Vagina (tissue), 2 donors: ENCODE measurements at regions not wholly inside any gene's neighbourhood (a gene's known extent, or its start where the extent isn't known, plus 50 kb on each side); places are given as distances from the start of the nearest gene placed in this dataset.

ENCODE experiments used
- DNase-seq, 2 donors: peaks; one replicate each; pipeline ENCODE4 v3.0.0-alpha.2; 2017; ENCODE audit errors: extremely low spot score in 2 of 2
- H3K27ac ChIP-seq: fragments of 200-600 bp; sonication (generic); one replicate; pipeline ENCODE4 v1.5.1; 2019
- H3K27me3 ChIP-seq: fragments of 200-600 bp; sonication (generic); one replicate; pipeline ENCODE4 v1.5.1; 2019
- H3K36me3 ChIP-seq, 2 donors: fragments of 200-600 bp; sonication (generic); one replicate each; pipeline ENCODE4 v1.5.1; 2017 to 2019
- H3K4me1 ChIP-seq: fragments of 200-600 bp; sonication (generic); one replicate; pipeline ENCODE4 v1.5.1; 2019
- H3K4me3 ChIP-seq, 2 donors: fragments of 200-600 bp; sonication (generic); 1 replicate in 1 of 2; 2 replicates in 1 of 2; pipeline ENCODE4 v1.5.1; 2016 to 2019
- H3K9me3 ChIP-seq: fragments of 200-600 bp; sonication (generic); one replicate; pipeline ENCODE4 v1.5.1; 2019
- POLR2A ChIP-seq, 2 donors: fragments of 450-650 bp; IDR thresholded peaks; one replicate each; pipeline ENCODE4 v1.6.1; 2017; ENCODE audit warnings: antibody characterized with exemption in 2 of 2, mild to moderate bottlenecking in 2 of 2, moderate library complexity in 2 of 2
- POLR2AphosphoS5 ChIP-seq, 2 donors: sonication (generic); formaldehyde crosslinking; IDR thresholded peaks; one replicate each; pipeline ENCODE4 v1.9.0; 2017; ENCODE audit warnings: antibody characterized with exemption in 2 of 2, mild to moderate bottlenecking in 2 of 2, low read depth in 1 of 2; ENCODE audit not compliant: insufficient read depth in 1 of 2
- intact Hi-C: fragments of 100-400 bp; cut with DNase I; formaldehyde crosslinking; loops from one replicate; pipeline ENCODE4 v1.15.1; 2023
- TF ChIP-seq, protein P1 (sequence below), 3 experiments: fragments of 450-650 bp in 2 of 3; fragments of 200-600 bp in 1 of 3; sonication (generic) in 1 of 3; IDR thresholded peaks; one replicate each; pipeline ENCODE4 v1.5.1; 2017 to 2019; ENCODE audit warnings: antibody characterized with exemption in 3 of 3, mild to moderate bottlenecking in 2 of 3, moderate library complexity in 2 of 3

DNA sequence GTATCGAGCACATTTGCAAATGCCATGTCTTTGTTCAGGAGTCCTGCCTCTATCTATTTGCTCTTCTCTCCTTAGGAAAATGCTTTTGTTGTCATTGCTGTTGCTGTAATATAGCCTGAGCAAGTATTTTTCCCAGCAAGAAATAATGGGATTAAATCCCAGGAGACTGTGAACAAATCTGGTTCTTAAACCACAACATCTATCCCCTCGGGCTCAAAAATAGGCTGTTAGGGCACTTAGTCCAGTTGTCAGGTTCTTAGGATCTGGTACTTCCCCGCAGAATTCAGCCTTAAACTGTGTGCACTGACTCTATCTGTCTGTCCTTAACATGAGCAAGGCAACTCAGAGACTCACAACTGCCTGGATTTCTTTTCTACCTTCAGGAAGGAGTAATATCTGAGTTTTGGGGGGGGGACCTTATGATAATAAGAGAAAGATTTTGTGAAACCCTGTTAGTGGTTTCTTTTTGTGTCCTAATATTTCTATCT, 437.5 kb downstream of the HTR1B start:
- Histone ChIP-seq H3K4me3 (no peak overlapping the region), H3K27me3 (no peaks in the 10 kb centered on the region), H3K27ac (no peak overlapping the region), H3K9me3 (no peaks in the 10 kb centered on the region), H3K4me1 (no peaks in the 10 kb centered on the region), H3K36me3 (no peaks in the 10 kb centered on the region)
- no peak for DNase-seq
- intact Hi-C loops: no loop called here
- TF ChIP-seq, protein P1, sequence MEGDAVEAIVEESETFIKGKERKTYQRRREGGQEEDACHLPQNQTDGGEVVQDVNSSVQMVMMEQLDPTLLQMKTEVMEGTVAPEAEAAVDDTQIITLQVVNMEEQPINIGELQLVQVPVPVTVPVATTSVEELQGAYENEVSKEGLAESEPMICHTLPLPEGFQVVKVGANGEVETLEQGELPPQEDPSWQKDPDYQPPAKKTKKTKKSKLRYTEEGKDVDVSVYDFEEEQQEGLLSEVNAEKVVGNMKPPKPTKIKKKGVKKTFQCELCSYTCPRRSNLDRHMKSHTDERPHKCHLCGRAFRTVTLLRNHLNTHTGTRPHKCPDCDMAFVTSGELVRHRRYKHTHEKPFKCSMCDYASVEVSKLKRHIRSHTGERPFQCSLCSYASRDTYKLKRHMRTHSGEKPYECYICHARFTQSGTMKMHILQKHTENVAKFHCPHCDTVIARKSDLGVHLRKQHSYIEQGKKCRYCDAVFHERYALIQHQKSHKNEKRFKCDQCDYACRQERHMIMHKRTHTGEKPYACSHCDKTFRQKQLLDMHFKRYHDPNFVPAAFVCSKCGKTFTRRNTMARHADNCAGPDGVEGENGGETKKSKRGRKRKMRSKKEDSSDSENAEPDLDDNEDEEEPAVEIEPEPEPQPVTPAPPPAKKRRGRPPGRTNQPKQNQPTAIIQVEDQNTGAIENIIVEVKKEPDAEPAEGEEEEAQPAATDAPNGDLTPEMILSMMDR (IDR thresholded peaks at IDR 0.05): no peak
- no peak for TF ChIP-seq POLR2A (IDR thresholded peaks at IDR 0.05)
- no peak for TF ChIP-seq POLR2AphosphoS5 (IDR thresholded peaks at IDR 0.05; ENCODE audit: insufficient read depth in 1 of 2, low read depth in 1 of 2)

DNA sequence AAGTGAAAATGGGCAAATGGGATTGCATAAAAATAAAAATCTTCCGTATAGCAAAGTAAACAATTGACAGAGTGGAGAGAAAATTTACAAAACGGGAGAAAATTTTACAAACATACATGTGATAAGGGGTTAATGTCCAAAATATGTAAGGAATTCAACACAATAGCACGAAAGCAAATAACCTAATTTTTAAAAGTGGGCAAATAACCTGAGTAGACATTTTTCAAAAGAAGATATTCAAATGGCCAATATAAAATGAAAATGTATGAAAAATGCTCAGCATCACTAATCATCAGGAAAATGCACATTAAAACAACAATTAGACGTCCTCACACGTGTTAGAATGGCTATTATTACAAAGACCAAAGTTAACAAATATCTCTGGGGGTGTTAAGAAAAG, 441.5 kb downstream of the HTR1B start:
- Histone ChIP-seq H3K9me3 (no peaks in the 10 kb centered on the region), H3K27me3 (no peaks in the 10 kb centered on the region), H3K36me3 (no peaks in the 10 kb centered on the region), H3K27ac (no peak overlapping the region), H3K4me3 (no peak overlapping the region), H3K4me1 (no peaks in the 10 kb centered on the region)
- no peak for DNase-seq
- intact Hi-C loops: no loop called here
- TF ChIP-seq POLR2AphosphoS5 (IDR thresholded peaks at IDR 0.05; ENCODE audit: insufficient read depth in 1 of 2, low read depth in 1 of 2) (no peak), POLR2A (IDR thresholded peaks at IDR 0.05) (no peak)
- TF ChIP-seq, protein P1 (IDR thresholded peaks at IDR 0.05): no peak

DNA sequence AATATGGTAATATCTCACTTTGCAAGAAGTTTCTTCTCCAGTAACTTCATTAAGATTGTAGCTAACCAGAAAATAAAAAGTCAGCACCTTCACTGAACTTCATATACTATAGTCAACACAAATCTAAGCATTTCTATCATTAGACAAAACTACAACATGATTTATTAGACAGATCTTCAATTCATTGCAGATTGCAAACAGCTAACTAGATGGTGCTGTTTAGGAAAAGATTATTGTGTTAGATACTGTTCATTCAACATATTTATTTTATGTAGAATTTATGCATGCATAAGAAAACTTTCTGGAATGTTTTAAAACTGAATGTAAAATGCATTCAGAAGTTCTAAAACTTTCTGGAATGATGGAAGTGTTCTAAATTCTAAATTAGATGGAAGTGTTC, 442.1 kb downstream of the HTR1B start:
- DNase-seq: no peak
- no peak for TF ChIP-seq POLR2A (IDR thresholded peaks at IDR 0.05)
- no peak for TF ChIP-seq POLR2AphosphoS5 (IDR thresholded peaks at IDR 0.05; ENCODE audit: insufficient read depth in 1 of 2, low read depth in 1 of 2)
- TF ChIP-seq, protein P1 (IDR thresholded peaks at IDR 0.05): no peak
- Histone ChIP-seq H3K9me3 (no peaks in the 10 kb centered on the region), H3K36me3 (no peaks in the 10 kb centered on the region), H3K4me1 (no peaks in the 10 kb centered on the region), H3K27ac (no peak overlapping the region), H3K27me3 (no peaks in the 10 kb centered on the region), H3K4me3 (no peak overlapping the region)
- intact Hi-C loops: no loop called here

DNA sequence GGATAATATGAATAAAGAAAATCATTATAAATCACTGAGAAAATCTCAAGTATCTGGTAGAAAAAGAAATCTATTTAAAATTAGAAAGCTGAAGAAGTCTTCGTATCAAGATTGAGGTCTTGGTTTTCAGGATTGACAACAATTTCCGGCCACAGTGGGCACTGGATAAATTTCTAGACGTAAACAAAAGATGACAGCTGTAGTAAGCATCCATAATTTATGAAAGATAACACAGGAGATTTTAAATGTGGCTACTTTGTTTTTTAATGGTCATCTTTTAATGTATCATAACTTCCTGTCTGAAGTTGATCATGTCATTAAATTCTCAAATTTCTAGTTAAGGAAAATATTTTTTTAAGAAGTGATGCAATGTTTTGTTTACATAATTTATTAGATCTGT, 444.2 kb downstream of the HTR1B start:
- H3K27me3 ChIP-seq: no peaks in the 10 kb centered on the region
- no peaks in the 10 kb centered on the region for H3K4me1 ChIP-seq
- no peak for DNase-seq
- H3K36me3 ChIP-seq: no peaks in the 10 kb centered on the region
- TF ChIP-seq, protein P1 (IDR thresholded peaks at IDR 0.05): no peak
- TF ChIP-seq POLR2AphosphoS5 (IDR thresholded peaks at IDR 0.05; ENCODE audit: insufficient read depth in 1 of 2, low read depth in 1 of 2) (no peak), POLR2A (IDR thresholded peaks at IDR 0.05) (no peak)
- intact Hi-C loops: no loop called here
- H3K4me3 ChIP-seq: no peak overlapping the region
- no peak overlapping the region for H3K27ac ChIP-seq
- H3K9me3 ChIP-seq: no peaks in the 10 kb centered on the region

DNA sequence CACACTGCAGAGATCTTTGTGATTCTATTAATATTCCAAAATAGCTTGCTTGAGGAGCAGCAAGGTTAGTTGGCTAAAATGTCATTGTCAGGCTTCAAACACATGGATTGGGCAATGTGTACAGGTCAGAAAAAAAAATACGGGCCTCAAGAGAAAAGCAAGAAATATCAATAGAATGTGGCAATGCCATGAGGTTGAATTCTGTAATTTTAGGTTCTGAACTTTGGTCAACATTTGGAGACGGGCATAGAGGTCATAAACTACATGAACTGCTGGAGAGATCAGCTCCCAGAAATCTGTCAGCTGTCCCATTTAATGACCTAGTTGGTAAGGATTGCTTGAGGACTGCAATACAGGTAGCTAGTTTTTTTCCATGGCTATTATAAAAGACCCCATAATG, 445.8 kb downstream of the HTR1B start:
- H3K36me3 ChIP-seq: no peaks in the 10 kb centered on the region
- no peak overlapping the region for H3K4me3 ChIP-seq
- H3K4me1 ChIP-seq: no peaks in the 10 kb centered on the region
- no peak for DNase-seq
- no peaks in the 10 kb centered on the region for H3K27me3 ChIP-seq
- TF ChIP-seq, protein P1 (IDR thresholded peaks at IDR 0.05): no peak
- TF ChIP-seq POLR2A (IDR thresholded peaks at IDR 0.05) (no peak), POLR2AphosphoS5 (IDR thresholded peaks at IDR 0.05; ENCODE audit: insufficient read depth in 1 of 2, low read depth in 1 of 2) (no peak)
- no peaks in the 10 kb centered on the region for H3K9me3 ChIP-seq
- intact Hi-C loops: no loop called here
- H3K27ac ChIP-seq: no peak overlapping the region
